ENCODE measurements at regions not wholly inside any gene's neighbourhood (a gene's known extent, or its start where the extent isn't known, plus 50 kb on each side); places are given as distances from the start of the nearest gene placed in this dataset.

DNA sequence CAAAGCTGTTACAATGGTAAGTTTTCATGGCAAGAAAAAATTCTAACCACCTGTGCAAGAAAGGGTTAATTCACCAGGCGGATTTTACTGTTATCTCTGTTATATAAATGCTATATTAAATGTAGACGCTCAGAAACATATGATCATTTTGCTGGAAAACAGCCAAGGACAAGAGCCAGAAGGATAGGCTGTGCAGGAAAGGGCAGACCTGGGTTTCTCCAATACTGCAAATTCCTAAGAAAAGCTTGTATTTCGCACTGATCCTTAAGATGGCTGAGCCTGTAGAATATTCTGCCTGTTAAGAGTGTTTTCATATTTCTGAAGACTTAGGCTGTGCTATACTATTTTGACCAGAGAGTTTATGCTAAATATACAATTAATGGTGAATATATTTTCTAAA lies 564.1 kb upstream of the KCND2 start:
- Histone ChIP-seq H3K4me3 (no peak overlapping the region), H3K4me1 (no peaks in the 10 kb centered on the region), H3K9me3 (peaks cover 0 to 7% (median under 1%) of the 10 kb centered on the region in 12 donors), H3K36me3 (no peaks in the 10 kb centered on the region), H3K27ac (no peak overlapping the region), H3K27me3 (no peaks in the 10 kb centered on the region)
- ATAC-seq (no peak), DNase-seq (no peak)
- intact Hi-C loops (cut with DNase I): no loop called here
- no peak for TF ChIP-seq POLR2A (IDR thresholded peaks at IDR 0.05)
- TF ChIP-seq, protein P1, sequence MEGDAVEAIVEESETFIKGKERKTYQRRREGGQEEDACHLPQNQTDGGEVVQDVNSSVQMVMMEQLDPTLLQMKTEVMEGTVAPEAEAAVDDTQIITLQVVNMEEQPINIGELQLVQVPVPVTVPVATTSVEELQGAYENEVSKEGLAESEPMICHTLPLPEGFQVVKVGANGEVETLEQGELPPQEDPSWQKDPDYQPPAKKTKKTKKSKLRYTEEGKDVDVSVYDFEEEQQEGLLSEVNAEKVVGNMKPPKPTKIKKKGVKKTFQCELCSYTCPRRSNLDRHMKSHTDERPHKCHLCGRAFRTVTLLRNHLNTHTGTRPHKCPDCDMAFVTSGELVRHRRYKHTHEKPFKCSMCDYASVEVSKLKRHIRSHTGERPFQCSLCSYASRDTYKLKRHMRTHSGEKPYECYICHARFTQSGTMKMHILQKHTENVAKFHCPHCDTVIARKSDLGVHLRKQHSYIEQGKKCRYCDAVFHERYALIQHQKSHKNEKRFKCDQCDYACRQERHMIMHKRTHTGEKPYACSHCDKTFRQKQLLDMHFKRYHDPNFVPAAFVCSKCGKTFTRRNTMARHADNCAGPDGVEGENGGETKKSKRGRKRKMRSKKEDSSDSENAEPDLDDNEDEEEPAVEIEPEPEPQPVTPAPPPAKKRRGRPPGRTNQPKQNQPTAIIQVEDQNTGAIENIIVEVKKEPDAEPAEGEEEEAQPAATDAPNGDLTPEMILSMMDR (IDR thresholded peaks at IDR 0.05): no peak
- 9 to 36% (median 14%) methylated on average over 3 of the region's 3 CpGs for WGBS, 4 donors

DNA sequence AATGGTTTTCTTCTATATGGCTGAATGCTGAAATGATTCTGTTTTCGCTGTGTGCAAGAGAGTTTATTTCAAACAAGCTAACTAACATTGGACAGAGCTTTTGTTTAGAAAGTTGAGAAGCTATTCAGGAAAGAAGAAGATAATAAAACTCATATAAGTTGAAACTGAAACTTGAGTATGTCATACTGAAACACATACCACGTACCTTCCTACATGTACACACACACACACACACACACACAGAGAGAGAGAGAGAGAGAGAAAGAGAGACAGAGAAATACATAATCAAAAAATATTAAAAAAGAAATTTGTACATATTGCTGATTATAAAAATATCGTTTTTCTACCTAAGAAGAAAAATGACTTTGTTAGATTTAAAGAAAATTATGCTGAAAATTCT lies 561.9 kb upstream of the KCND2 start:
- 80 to 89% (median 85%) methylated on average over 3 of the region's 3 CpGs for WGBS, 4 donors
- Histone ChIP-seq H3K9me3 (peaks cover 0 to 4% (median 0%) of the 10 kb centered on the region in 12 donors), H3K27me3 (no peaks in the 10 kb centered on the region), H3K4me3 (no peak overlapping the region), H3K27ac (no peak overlapping the region), H3K4me1 (no peaks in the 10 kb centered on the region), H3K36me3 (no peaks in the 10 kb centered on the region)
- DNase-seq (no peak), ATAC-seq (no peak)
- TF ChIP-seq, protein P1 (IDR thresholded peaks at IDR 0.05): no peak
- no peak for TF ChIP-seq POLR2A (IDR thresholded peaks at IDR 0.05)
- intact Hi-C loops (cut with DNase I): no loop called here

DNA sequence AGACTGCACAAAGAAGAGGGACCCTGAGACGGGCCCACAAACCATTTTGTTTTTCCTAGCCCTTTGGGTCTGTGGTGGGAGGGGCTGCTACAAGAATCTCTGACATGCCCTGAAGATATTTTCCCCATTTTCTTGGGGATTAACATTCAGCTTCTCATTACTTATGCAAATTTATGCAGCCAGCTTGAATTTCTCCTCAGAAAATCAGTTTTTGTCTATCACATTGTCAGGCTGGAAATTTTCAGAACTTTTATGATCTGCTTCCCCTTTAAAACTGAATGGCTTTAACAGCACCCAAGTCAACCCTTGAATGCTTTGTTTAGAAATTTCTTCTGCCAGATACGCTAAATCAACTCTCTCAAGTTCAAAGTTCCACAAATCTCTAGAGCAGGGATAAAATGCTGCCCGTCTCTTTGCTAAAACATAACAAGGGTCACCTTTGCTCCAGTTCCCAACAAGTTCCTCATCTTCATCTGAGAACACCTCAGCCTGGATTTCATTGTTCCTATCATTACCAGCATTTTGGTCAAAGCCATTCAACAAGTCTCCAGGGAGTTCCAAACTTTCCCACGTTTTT lies 560.0 kb upstream of the KCND2 start:
- Histone ChIP-seq H3K27ac (no peak overlapping the region), H3K4me3 (no peak overlapping the region), H3K36me3 (no peaks in the 10 kb centered on the region), H3K9me3 (peaks cover 0 to 4% (median 0%) of the 10 kb centered on the region in 12 donors), H3K4me1 (no peaks in the 10 kb centered on the region), H3K27me3 (no peaks in the 10 kb centered on the region)
- intact Hi-C loops (cut with DNase I): no loop called here
- TF ChIP-seq, protein P1 (IDR thresholded peaks at IDR 0.05): no peak
- no peak for TF ChIP-seq POLR2A (IDR thresholded peaks at IDR 0.05)
- DNase-seq: no peak
- WGBS, 4 donors: 67 to 72% (median 69%) methylated on average over 4 of the region's 4 CpGs
- ATAC-seq: no peak

DNA sequence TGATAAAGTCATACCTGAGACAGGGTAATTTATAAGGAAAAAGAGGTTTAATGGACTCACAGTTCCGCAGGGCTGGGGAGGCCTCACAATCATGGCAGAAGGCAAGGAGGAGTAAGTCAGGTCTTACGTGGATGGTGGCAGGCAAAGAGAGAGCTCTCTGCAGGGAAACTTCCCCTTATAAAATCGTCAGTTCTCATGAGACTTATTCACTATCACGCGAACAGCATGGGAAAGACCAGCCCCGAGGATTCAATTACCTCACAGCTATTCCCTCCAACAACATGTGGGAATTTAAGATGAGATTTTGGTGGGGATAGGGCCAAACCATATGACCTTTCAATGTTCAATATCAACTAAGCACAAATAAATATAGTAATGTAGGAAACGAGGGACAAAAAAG lies 559.4 kb upstream of the KCND2 start:
- no peaks in the 10 kb centered on the region for H3K4me1 ChIP-seq
- H3K27me3 ChIP-seq: no peaks in the 10 kb centered on the region
- intact Hi-C loops (cut with DNase I): no loop called here
- TF ChIP-seq POLR2A (IDR thresholded peaks at IDR 0.05): no peak
- TF ChIP-seq, protein P1 (IDR thresholded peaks at IDR 0.05): no peak
- no peak overlapping the region for H3K4me3 ChIP-seq
- H3K9me3 ChIP-seq: peaks cover 0 to 4% (median 0%) of the 10 kb centered on the region in 12 donors
- WGBS, 4 donors: 68 to 80% (median 76%) methylated on average over 7 of the region's 7 CpGs
- DNase-seq (no peak), ATAC-seq (no peak)
- no peaks in the 10 kb centered on the region for H3K36me3 ChIP-seq
- no peak overlapping the region for H3K27ac ChIP-seq

All from heart left ventricle (tissue), 16 donors.